NCI-H128 (cell line): ENCODE measurements at regions not wholly inside any gene's neighbourhood (a gene's known extent, or its start where the extent isn't known, plus 50 kb on each side); places are given as distances from the start of the nearest gene placed in this dataset.

ENCODE experiments used
- DNase-seq: peaks from one replicate; lab custom pipeline; 2025; ENCODE audit not compliant: unreplicated experiment; lab: John Stamatoyannopoulos, UW

DNA sequence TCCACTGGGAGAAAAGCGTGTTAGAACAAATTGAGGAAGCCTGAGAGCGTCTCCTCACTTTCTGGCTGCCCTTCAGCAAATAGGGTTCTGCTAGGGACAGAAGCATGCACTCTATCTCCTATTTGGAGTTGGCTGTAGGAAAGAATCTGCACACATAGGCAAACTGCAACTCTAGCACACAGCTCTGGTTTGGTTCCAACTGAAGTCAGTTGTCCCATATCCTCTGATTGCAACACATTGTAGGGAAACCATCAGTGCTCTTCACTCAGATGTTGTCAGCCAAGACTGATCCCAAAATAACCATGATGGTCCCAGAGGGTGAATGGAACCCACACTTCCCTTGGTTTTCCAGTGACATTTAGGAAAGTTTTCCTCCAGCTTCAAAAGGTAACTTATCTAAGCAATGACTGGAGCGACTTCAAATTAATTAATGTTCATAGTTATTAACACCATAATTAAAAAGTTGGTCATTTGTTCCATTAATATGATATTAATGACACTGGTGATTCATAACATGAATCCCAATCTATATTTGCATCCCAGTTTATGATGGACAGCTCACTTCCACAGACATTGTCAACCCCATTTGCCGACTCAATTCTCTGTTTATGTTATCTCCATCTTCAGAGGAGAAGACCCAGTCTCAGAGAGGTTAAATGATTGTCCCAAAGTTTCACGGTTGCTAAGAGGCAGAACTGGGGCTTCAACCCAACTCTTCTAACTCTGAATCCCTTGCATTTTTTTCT lies 136.7 kb upstream of the ZNF462 start:
- no peak for DNase-seq

DNA sequence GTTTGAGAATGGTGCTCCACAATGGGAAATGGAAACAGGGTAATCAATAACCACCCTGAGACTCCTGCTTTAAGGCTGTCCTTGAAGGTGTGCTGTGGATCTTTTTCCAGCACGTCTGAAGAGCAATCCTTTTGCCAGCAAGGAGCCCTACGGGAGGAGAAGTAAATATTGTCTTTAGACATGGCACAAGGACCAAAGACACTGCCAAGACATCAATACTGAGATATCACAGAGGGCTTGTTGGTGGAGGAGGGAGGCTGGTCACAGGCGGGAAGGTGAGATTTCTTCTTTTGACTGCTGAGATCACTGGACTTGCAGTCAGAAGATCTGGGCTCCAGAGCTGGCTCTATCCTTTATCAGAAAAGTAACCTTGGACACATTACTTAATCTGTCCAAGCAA lies 135.0 kb upstream of the ZNF462 start:
- DNase-seq = no peak

DNA sequence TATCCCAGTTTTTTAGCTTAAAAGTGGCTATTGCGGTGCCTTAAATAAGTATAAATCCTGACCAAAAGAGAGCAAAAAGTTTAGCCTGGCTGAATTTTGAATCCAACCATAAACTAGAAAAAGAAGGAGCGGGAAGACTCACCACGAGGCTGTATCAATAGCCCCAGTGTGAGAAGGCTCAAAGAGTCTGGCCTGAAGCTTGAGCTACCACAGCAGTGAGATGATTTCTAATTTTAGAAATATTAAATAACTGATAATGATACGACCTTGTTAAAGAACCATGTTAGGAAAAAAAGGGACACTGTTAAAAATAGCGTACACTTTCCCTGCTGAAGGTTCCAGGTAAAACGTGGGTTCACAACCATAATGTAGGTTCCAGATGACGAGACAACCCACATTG lies 134.1 kb upstream of the ZNF462 start:
- DNase-seq = no peak

DNA sequence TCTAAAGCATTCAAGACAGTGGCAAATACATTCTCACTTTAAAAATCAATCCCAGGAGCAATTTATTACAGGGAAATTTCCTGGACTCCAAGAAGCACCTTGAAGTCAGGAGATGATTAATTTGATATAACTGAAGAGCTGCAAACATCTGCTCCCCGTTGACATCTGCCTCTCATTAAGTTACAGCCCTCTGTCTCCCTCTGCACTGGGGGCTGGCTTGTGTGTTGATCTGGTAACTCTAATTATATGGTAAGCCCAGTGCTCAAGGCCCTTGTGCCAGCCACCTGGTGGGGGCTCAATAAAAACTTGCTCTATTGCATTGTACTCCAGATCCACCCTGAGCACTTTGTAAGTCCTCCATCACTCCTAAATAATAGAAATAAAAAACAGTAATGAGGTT lies 131.1 kb upstream of the ZNF462 start:
- DNase-seq = peak; percentile 67

DNA sequence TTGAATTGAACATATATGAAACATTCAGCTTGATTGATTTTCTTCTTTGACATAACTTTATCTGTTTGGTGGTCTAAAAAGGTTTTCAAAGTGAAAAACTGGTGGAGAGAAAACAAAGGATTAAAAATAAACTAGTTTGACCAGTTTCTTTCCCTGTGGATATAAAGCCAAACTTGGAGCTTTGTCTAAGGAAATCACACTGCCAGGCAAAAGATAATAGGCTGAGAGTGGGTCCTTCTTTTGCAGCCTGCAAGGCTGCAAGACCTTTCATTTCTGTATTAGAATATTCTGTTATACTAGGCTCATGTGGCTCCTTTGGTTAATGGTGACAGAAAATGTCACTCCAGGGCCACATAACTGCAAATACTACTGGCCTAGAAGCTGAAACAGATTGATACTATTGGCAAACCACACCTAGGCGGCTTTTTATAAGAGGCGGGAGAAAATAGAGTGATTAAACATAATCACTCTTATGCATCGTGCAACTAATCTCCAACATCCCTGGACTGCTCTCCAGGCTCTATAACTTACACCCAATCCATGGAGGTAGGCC lies 129.1 kb upstream of the ZNF462 start:
- no peak for DNase-seq

DNA sequence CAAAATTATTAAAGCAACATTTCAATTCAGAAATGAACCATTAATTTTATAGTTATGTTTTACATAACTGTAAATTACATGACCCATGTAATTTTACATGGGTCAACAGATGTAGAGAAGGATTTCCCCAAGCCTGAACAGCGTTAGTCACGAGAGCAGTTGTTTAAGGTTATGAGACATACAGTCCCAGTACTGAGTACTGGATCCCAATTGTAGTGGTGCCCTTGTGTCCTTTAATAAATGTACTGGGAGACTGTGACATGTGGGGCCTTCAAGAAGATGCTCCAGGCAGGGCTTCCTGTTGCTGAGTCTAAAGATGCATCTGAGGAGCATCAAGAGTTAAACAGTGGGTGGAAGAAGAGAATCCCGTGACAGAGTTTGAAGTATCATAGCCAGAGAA lies 125.5 kb upstream of the ZNF462 start:
- DNase-seq = no peak

DNA sequence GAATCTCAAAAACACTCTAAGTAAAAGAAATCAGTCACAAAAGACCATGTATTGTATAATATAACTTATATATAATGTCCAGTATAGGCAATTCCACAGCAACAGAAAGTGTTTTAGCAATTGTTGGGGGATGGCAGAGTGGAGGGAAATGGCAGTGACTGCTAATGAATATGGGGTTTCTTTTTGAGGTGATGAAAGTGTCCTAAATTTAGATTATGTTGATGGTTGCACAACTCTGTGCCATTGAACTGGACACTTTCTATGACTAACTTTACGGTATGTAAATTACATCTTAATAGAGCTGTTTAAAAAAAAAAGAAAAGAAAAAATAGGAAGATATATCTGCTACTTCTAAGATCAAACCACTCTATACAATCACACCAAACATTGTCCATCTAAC lies 124.9 kb upstream of the ZNF462 start:
- DNase-seq = no peak

DNA sequence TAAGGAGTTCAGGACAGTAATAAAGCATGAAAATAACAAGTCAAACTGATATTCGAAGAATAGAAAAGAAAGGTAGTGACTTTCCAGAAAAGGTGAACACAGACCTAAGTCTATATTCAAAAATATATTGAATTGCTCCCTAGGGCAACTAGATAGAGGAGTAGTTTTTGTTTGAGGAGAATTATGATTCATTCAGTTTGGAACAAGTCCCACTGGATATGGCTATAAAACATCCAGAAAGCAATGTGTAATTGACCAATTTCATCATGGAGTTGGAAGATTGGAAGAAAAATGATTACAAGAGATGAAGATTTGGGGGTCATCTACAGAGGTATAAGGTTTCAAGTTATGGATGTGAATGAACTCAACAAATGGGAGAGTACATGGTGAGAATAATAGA lies 117.5 kb upstream of the ZNF462 start:
- no peak for DNase-seq

DNA sequence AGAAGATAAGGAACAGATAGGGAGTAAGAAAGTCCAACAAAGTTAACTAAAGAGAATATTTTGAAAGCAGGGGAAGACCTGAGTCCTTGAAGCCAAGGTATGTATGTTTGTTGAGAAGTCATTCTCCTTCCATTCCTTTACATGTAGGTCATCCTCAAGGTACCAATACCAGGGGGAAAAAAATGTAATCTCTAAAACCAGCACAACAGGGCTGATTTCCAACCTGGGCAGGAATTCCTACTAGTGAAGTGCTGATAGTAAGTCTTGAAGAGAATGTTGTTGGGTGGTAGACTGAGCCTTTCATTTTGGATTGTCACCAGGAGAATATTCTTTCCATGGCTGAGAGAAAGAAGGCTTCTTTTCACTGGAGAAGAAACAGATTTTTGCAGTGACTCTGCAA lies 117.1 kb upstream of the ZNF462 start:
- no peak for DNase-seq

DNA sequence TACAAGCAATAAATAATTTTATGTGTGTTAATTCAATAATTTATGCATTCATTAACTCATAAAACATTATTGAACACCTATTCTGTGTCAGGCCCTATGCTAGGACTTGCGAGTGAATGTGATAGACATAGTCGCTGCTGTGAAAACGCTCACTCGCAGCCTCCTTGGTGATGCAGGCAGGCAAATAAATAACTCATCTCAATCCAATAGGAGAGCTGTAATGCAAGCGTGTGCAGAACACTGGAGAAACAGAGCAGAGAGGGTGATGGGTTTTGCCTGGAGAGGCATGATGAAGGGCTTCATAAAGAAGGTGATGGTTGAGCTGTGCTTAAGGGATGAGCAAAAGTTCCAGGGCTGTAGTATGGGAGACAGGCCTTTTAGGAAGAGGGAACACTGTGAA lies 111.3 kb upstream of the ZNF462 start:
- no peak for DNase-seq

DNA sequence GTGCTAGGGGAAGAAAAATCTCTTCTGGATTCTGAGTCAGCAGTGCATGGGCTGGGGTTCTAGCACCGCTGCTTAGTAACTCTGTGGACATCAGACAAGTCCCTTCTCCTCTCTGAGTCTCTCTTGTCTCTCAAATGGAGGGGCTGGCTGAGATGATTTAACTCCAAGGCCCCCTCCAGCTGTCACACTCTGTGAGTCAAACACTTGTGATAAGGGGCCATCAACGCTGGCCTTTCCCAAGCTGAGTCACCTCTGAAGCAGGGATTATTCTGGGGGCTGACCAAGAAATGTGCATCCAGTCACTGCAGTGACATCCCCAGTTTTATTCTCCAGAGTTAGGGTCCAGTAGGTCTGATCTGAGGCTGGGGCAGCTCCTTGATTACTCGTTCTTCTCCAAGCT lies 110.4 kb upstream of the ZNF462 start:
- no peak for DNase-seq

DNA sequence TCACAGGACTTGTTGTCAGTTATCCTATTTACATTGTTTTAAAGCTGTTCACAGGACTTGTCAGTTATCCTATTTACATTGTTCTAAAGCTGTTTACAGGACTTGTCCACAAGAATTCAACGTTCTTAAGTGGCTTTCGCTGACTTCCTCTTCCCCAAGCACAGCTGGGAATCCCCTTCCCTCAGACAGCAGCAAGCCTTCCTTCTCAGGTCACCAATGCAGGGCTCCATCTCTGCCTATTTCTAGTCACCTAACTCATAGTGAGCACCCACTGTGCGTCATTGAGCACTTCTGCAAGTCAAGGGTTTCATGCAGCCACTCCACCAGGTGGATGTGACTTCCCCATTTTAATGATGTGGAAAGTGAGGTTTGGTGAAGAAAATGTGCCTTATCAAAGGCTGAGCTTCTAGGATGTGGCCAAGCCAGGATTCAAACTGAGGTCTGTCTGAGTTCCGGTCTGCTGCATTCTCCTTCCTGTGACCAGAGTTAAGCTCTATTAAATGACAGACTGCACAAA lies 109.8 kb upstream of the ZNF462 start:
- DNase-seq = no peak

DNA sequence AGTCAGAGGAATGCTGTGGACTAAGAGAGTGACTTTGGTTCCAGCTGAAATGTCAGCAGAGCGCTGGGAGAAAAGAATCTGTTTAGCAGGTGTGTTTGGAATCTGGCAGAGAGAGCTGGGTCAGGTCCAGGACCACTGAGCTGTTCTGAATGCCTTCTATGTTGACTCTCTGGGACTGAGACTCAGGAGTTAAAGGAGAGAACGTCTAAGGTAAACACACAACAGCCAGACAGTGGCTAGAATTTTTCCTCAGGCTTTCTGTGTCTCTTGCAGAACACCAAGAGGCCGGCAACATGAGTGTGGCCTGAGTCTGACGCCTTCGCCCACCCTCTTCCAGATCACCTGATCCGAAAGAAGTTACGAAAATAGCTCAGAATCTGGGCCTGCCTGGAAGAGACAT lies 107.2 kb upstream of the ZNF462 start:
- DNase-seq = no peak

DNA sequence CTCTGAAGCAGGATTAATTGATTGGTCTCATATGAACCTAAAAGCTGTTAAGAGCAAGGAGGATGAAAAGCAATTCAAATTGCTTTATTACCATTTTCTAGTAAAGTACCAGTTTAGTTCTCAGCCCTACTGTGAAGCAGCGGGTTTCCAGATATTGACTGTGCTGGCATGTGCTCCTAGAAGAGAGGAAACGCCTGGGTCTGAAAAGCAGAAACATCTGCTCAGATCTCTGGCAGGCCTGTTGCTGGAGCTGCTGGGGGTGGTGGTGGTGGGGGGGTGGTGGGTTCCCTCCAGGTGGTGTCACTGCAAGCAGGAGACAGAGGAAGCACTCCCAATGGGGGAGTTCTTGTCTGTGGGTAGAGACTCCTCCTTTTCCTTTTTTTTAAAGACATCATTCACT lies 105.5 kb upstream of the ZNF462 start:
- DNase-seq = no peak

DNA sequence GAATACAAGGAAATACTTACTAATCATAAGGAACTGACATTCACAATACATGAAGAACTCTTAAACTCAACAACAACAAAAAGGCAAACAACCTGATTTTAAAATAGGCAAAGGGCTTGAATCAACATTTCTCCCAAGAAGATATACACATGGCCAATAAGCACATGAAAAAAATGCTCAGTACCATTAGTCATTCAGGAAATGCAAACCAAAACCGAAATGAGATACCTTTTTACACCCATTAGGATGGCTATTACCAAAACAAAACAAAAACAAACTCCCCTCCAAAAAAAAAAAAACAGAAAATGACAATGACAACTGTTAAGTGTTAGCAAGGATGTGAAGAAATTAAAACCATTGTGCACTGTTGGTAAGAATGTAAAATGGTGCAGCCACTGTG lies 104.1 kb upstream of the ZNF462 start:
- no peak for DNase-seq

DNA sequence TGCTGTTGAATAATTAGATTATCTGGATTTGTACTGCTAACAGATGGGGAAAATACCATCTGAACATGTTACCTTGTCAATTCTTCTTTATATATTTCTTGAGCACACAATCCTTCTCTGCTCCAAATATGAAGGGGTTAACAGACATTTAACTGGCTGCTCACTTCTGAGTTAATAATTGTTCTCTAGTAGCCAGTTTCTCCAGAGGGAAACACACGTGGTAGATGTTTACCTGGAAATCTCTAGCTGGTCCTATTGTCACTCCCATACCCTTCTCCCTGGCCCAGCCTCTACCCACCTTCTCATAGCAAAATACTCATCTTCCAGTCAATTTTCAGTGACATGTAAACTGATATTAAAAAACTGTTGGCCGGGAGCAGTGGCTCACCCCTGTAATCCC lies 101.5 kb upstream of the ZNF462 start:
- no peak for DNase-seq

DNA sequence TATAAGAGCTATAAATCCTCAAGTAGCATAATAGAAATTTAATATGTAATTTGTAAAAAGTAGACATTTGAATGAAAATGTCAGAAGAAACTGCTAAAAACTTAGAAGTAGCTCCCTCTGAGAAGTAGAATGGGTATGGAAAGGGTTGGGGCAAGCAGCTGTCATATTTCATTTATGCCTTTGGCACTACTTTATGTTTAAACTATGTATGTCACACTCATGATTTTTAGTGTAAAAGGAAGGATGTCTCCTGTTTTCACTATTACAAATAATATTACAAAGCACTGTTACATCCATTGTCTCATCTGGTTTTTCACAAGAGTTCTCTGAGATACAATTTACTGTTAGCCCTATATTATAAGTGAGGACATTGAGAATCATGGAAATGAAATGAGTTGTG lies 96.3 kb upstream of the ZNF462 start:
- no peak for DNase-seq

DNA sequence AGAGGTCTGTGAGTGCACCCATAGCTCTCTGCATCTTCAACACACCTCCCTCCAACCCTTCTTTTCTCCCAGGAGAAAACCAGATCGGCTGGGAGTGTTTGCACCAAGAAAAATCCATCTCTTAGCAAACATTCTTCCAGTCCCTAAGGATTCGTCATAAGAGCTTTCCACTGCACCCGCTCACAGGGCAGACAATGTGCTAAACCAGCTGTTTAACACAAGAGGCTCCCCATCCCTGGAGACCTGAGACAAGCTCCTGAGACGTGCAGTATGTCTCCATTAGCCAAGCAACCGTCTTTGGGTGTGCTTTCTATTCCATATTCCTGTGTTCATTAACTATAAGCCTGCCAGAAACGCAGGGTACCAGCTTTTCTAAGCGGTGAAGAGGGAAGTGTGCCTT lies 93.6 kb upstream of the ZNF462 start:
- DNase-seq = no peak

DNA sequence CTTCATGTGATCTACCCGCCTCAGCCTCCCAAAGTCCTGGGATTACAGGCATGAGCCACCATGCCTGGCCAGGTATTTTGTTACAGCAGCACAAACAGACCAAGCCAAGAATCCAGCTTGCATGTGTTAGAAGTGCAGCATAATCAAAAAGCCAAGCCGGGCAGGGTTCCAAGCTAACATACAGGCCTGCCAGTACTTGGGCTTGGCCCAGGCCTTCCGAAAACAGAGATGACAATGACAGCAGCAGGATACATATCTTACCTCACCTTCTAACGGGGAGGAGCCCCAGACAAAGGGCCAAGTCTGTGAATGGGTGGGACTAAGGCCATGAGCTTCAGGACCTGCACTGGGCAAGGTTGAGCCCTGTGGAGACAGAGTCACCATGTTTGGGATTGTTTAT lies 91.4 kb upstream of the ZNF462 start:
- DNase-seq = no peak

DNA sequence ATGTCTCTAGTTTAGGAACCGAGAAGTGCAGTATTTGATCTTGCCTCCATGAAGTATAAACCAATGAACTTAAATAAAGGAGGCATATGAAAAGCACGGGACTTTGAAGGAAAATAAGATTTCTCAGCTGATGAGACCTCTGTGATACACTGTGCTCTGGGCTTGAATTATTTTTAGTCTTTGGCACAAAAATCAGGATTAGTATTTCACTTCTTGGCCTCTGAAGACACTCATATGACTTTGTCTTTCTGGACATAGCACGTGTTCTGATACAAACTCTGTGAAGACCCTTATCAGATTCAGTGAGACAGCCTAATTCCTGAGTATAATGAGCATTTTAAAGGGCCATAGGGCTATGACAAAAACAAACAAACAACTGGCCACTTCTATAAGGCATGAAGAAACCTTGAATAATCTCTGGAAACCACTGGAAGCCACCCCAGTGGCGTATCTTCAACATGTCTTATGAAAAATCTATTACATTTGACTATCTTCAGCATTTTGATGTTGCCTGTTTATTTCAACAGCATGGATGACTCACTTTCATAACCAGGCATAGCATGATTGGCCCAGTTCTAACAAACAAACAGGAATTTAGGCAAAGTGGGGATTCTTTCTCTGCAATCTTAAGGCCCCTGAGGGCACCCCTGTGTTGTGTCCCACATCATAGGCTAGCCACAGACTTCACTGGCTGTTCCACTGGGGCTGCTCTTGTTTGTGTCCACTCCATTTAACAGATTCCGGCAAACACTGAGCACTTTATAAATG lies 90.3 kb upstream of the ZNF462 start:
- no peak for DNase-seq

DNA sequence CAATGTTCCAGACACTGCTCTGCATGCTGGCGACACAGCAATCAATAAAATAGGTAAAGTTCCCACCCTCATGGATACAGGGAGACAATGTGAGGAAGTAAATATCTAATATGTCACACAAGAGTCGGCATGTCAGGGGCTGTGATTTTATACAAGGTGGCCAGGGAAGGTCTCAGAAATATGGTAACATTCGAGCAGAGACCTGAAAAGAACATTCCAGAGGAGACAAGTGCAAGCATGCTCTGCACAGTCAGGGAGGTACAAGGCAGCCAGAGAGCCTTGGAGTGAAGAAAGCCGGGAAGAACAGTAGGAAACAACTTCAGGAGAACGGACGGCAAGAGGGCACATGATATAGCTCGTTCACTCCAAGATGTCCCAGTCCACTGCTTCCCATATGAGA lies 89.2 kb upstream of the ZNF462 start:
- no peak for DNase-seq

DNA sequence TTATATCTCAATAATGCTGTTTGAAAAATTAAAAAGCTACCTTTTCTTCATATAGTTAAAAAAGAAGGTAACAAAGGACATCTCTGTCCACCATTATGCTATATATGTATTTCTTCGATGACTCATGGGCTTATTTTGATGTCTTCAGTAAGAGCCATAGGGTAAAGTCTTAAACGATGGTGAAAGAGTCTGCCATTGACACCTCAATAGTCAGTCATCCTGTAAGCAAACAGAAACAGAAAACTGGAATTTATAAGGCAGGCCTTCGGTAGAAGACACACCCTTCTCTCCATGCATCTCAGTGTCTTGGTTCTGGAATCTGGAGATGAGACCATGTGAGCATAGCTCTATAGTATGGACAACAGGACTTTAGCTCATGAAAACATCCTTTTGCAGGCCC lies 87.0 kb upstream of the ZNF462 start:
- no peak for DNase-seq
